AG09309 (cell line): ENCODE measurements at regions not wholly inside any gene's neighbourhood (a gene's known extent, or its start where the extent isn't known, plus 50 kb on each side); places are given as distances from the start of the nearest gene placed in this dataset.

Experiments used
- DNase-seq: peaks from one replicate; pipeline ENCODE4 v3.0.0-alpha.2; 2010; ENCODE audit warnings: low read depth
- H3K4me3 ChIP-seq: 2 replicates; pipeline ENCODE4 v1.5.1; 2011; ENCODE audit warnings: mild to moderate bottlenecking, low read depth, low read length, moderate library complexity; ENCODE audit not compliant: control insufficient read depth
- CTCF ChIP-seq: IDR thresholded peaks from 2 replicates; pipeline ENCODE4 v1.5.1; 2011; ENCODE audit warnings: mild to moderate bottlenecking, low read depth, low read length, inconsistent platforms; ENCODE audit not compliant: insufficient read depth, control insufficient read depth; ENCODE audit errors: missing control alignments

- TF ChIP-seq CTCF, result no peak
- H3K4me3 ChIP-seq, result no peak overlapping the region
- no peak for DNase-seq
These were observed 577.8 kb downstream of the BRINP3 start for GRCh38 chr1:189899686-189900425.

- H3K4me3 ChIP-seq, result no peak overlapping the region
- DNase-seq, result no peak
- TF ChIP-seq CTCF, result no peak
These were observed 573.2 kb downstream of the BRINP3 start for GRCh38 chr1:189904509-189904908.

- no peak for TF ChIP-seq CTCF
- DNase-seq, result no peak
- H3K4me3 ChIP-seq, result no peak overlapping the region
These were observed 569.6 kb downstream of the BRINP3 start for GRCh38 chr1:189908113-189908512.

GRCh38 chr1:189921613-189922012, 556.1 kb downstream of the BRINP3 start:
- no peak overlapping the region for H3K4me3 ChIP-seq
- no peak for DNase-seq
- no peak for TF ChIP-seq CTCF

- no peak for TF ChIP-seq CTCF
These were observed 550.0 kb downstream of the BRINP3 start for GRCh38 chr1:189927641-189928040.

GRCh38 chr1:189929501-189930099, 548.1 kb downstream of the BRINP3 start:
- DNase-seq, result no peak
- H3K4me3 ChIP-seq, result no peak overlapping the region
- no peak for TF ChIP-seq CTCF

More at GRCh38 chr1:189927641-189928040, 550.0 kb downstream of the BRINP3 start:
- no peak for DNase-seq
- H3K4me3 ChIP-seq, result no peak overlapping the region
